Tibial artery (tissue), 4 donors: ENCODE measurements at regions not wholly inside any gene's neighbourhood (a gene's known extent, or its start where the extent isn't known, plus 50 kb on each side); places are given as distances from the start of the nearest gene placed in this dataset.

Source experiments
- DNase-seq, 2 donors: peaks; one replicate each; pipeline ENCODE4 v3.0.0-alpha.2; 2019
- H3K27ac ChIP-seq, 2 donors: fragments of 200-600 bp; sonication (generic) in 1 of 2; 1 replicate in 1 of 2; 2 replicates in 1 of 2; pipeline ENCODE4 v1.5.1; 2018 to 2019; ENCODE audit warnings: mild to moderate bottlenecking in 1 of 2
- H3K27me3 ChIP-seq, 2 donors: fragments of 200-600 bp; sonication (generic) in 1 of 2; one replicate each; pipeline versions ENCODE4 v1.5.1 to v1.6.0; 2016 to 2019
- H3K36me3 ChIP-seq, 3 donors: fragments of 200-600 bp; sonication (generic) in 2 of 3; one replicate each; pipeline ENCODE4 v1.5.1; 2016 to 2019; ENCODE audit warnings: mild to moderate bottlenecking in 2 of 3
- H3K4me1 ChIP-seq, 4 donors: fragments of 200-600 bp; sonication (generic) in 2 of 4; 1 replicate in 3 of 4; 2 replicates in 1 of 4; pipeline ENCODE4 v1.5.1; 2016 to 2019
- H3K4me3 ChIP-seq, 2 donors: fragments of 200-600 bp; sonication (generic) in 1 of 2; 1 replicate in 1 of 2; 2 replicates in 1 of 2; pipeline ENCODE4 v1.5.1; 2018 to 2019; ENCODE audit warnings: mild to moderate bottlenecking in 2 of 2
- H3K9me3 ChIP-seq, 3 donors: fragments of 200-600 bp; sonication (generic) in 1 of 3; one replicate each; pipeline ENCODE4 v1.5.1; 2016 to 2019
- CTCF ChIP-seq, 2 experiments: fragments of 200-600 bp in 1 of 2; fragments of 450-650 bp in 1 of 2; IDR thresholded peaks; one replicate each; pipeline ENCODE4 v1.5.1; 2017 to 2019; ENCODE audit warnings: antibody characterized with exemption in 2 of 2, mild to moderate bottlenecking in 1 of 2, moderate library complexity in 1 of 2
- intact Hi-C: fragments of 100-400 bp; cut with DNase I; formaldehyde crosslinking; loops from one replicate; pipeline ENCODE4 v1.15.0; 2023; ENCODE audit warnings: low total_unique reads

- Histone ChIP-seq H3K27ac (peak overlapping the region; percentile 63 to 77), H3K4me1 (peaks cover 0 to 66% (median 54%) of the 10 kb centered on the region in 4 donors), H3K4me3 (no peak overlapping the region), H3K36me3 (no peaks in the 10 kb centered on the region), H3K27me3 (no peaks in the 10 kb centered on the region), H3K9me3 (no peaks in the 10 kb centered on the region)
- no peak for TF ChIP-seq CTCF (IDR thresholded peaks at IDR 0.05)
- peak in 1 of 2 donors; percentile 64 for DNase-seq
- intact Hi-C loops, result no loop called here
Measured at GRCh38 chr1:234960722-234961455, 167.7 kb downstream of the TOMM20 start.

GRCh38 chr1:234958706-234959657 is 169.7 kb downstream of the TOMM20 start:
- H3K27me3 ChIP-seq, result no peaks in the 10 kb centered on the region
- no peak for DNase-seq
- no peak for TF ChIP-seq CTCF (IDR thresholded peaks at IDR 0.05)
- intact Hi-C loops, result no loop called here
- peak overlapping the region; percentile 60 to 63 for H3K27ac ChIP-seq
- no peak overlapping the region for H3K4me3 ChIP-seq
- H3K4me1 ChIP-seq, result peaks cover 0 to 70% (median 54%) of the 10 kb centered on the region in 4 donors
- H3K36me3 ChIP-seq, result no peaks in the 10 kb centered on the region
- no peaks in the 10 kb centered on the region for H3K9me3 ChIP-seq

GRCh38 chr1:234958066-234958705 is 170.5 kb downstream of the TOMM20 start:
- peak overlapping the region; percentile 60 to 63 for H3K27ac ChIP-seq
- H3K4me1 ChIP-seq, result peaks cover 0 to 63% (median 49%) of the 10 kb centered on the region in 4 donors
- H3K4me3 ChIP-seq, result no peak overlapping the region
- no peaks in the 10 kb centered on the region for H3K27me3 ChIP-seq
- intact Hi-C loops, result no loop called here
- DNase-seq, result no peak
- H3K9me3 ChIP-seq, result no peaks in the 10 kb centered on the region
- TF ChIP-seq CTCF (IDR thresholded peaks at IDR 0.05), result no peak
- H3K36me3 ChIP-seq, result no peaks in the 10 kb centered on the region

GRCh38 chr1:234957330-234958065 is 171.1 kb downstream of the TOMM20 start:
- intact Hi-C loops, result no loop called here
- Histone ChIP-seq H3K27ac (peak overlapping the region; percentile 60 to 63), H3K4me1 (peaks cover 0 to 56% (median 44%) of the 10 kb centered on the region in 4 donors), H3K4me3 (no peak overlapping the region), H3K27me3 (no peaks in the 10 kb centered on the region), H3K9me3 (no peaks in the 10 kb centered on the region), H3K36me3 (no peaks in the 10 kb centered on the region)
- DNase-seq, result no peak
- TF ChIP-seq CTCF (IDR thresholded peaks at IDR 0.05), result no peak

- peaks cover 0 to 50% (median 38%) of the 10 kb centered on the region in 4 donors for H3K4me1 ChIP-seq
- no peaks in the 10 kb centered on the region for H3K9me3 ChIP-seq
- H3K27me3 ChIP-seq, result no peaks in the 10 kb centered on the region
- no peak for DNase-seq
- peak overlapping the region; percentile 60 to 63 for H3K27ac ChIP-seq
- H3K4me3 ChIP-seq, result no peak overlapping the region
- no peak for TF ChIP-seq CTCF (IDR thresholded peaks at IDR 0.05)
- H3K36me3 ChIP-seq, result no peaks in the 10 kb centered on the region
- intact Hi-C loops, result no loop called here
Measured at GRCh38 chr1:234956821-234957329, 171.8 kb downstream of the TOMM20 start.
